NCI-H510A (cell line): ENCODE measurements at regions not wholly inside any gene's neighbourhood (a gene's known extent, or its start where the extent isn't known, plus 50 kb on each side); places are given as distances from the start of the nearest gene placed in this dataset.

Experiments used
- DNase-seq: peaks from one replicate; lab custom pipeline; 2025; lab: John Stamatoyannopoulos, UW

- peak; percentile 9 for DNase-seq
Measured at GRCh38 chr5:155839251-155840037, 487.5 kb upstream of the SGCD start.

DNA sequence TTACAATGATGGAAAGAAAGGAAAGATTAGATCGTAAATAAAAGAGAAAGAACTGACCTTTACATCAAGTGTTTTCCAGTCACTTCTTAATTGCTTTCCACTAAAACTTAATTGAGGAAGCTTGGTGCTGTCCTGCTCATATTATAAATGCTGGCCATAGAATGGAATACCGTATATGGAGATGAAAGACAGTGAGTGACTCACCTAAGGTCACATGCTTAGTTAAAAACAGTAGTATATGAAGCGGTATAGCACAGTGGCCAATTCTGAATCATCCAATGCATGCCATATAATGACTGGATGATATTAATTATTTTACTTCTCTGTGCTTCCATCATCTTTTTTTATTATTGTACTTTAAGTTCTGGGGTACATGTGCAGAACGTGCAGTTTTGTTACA lies 482.4 kb upstream of the SGCD start:
- DNase-seq: no peak

- DNase-seq: peak; percentile 17
Measured at GRCh38 chr5:155850370-155850769, 476.6 kb upstream of the SGCD start.

DNA sequence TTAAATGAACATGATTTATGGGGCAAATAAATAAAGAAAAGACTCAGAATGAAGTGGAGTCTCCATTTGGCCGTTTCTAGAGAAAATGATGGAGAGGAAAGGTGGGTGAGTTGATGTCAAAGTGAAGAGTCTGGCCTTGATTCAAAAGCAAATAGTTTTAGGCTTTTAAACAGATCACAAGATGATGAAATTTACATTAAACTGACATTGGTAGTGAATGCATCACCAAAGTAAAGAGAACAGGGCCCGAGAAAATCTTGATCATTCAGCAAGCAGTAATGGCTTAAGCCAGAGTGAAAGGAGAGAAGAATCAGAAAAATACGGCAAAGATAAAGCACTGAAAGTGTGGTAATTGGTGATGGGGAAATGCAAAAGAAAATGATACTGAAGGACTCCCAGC lies 460.0 kb upstream of the SGCD start:
- DNase-seq: no peak

DNA sequence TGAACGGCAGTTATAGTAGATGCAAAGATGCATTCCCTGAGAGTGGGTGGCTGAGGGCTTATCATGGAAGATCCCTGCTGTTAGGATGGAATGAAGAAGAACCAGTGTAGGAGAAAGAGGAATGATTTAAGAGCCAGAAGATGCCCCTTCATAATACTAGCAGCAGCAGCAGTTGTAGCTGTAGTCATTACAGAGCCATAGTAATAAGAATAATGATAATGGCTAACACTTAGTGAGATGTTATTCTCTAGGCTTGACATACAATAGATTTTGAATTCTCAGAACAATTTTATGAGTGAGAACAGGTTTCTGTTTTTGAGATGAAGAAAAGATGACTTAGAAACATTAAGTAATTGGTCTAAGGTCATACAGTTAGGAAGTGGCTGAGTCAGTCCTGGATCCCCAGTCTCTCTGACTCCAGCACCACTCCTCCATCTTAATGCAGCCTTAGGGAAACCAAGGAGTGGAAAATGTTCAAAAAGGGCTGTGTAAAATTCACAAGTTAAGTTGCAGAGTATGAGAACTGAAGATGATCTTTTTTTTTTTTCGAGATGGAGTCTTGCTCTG lies 459.4 kb upstream of the SGCD start:
- DNase-seq: no peak

DNA sequence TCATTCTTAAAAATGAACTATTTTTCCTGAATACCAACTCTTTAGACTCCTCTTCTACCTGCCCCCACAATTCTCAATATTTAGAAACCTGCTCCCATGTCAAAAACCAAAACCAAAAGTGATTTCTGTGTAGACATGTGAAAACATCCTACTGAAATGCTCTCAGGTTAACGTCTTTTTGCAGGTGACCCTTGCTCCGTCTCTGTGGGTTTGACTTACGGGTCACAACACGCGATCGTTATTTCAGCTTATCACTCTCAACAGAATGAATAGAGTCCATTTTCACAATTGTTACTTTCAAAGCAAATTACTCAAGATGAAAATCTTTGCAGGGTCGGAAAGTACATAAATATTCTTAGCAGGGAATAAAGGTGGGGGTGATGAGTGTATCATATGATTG lies 456.3 kb upstream of the SGCD start:
- no peak for DNase-seq

DNA sequence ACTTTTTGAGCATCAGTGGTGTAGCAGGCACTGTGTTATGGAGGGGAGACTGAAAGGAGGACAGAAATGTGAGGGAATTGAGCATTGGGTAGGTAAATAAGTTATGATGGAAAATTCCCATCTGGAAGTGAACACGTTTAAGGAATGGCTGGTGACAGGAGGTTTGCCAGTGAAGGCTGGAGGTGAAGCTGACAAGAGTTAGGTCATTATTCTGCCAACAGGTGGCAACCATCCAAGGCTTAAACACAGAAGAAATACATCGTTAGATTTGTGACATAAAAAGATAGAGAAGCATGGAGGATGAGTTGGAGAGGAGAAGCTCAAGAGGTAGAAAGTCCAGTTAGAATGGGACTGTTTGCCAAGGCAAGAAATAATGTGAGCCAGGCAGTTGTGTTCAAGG lies 455.3 kb upstream of the SGCD start:
- DNase-seq: no peak

DNA sequence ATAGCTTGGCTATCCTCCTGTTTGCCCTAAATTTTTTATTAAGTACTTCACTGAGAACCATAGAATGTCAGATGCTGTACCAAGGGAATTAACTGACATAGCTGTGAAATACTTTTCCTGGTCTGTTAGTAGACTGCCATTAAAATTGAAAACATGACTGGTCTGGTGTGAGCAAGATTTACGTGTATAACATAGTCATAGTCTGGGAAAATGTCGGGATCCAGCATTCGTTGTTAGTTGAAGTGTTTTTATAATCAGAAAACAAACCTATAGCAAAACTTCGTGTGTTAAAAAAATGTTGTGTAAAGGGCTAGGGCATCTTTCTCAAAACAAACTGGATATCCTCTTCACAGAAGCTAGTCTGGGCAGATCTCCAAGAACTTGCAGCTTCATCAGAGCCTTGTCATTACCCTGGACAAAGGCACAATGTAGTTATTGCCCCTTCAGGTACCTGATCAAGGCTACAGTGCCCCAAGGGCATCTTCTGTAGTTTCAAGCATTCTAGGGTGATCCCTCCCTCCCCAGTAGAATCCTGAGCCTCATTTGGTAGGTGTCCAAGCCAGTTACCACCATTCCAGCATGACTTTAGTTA lies 454.2 kb upstream of the SGCD start:
- no peak for DNase-seq

DNA sequence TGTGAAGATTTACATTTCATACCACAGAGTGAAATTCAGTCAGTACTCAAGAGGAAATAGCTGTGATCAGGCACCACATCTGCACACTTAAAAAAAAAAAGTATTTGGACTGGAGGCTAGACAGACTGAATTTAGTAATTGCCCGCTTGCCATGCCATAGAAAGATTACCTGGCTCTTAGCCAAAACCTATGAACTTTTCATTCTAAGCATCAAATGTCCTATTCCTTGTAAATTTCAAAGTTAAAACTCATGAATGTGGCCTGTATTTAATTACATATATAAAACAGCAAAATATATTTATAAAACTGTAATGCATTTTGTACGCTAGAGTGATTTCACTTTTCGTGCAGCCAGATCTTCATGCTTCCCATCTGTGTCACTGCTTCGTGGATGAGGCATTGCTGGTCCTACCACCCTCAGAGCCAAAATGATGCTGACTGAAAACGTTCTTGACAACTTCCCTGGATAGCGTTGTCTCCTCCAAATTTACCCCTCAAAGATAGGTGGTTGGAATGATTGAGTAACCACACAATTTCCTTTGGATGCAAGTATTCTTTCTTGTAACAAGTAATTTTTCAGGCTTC lies 447.9 kb upstream of the SGCD start:
- DNase-seq: no peak

DNA sequence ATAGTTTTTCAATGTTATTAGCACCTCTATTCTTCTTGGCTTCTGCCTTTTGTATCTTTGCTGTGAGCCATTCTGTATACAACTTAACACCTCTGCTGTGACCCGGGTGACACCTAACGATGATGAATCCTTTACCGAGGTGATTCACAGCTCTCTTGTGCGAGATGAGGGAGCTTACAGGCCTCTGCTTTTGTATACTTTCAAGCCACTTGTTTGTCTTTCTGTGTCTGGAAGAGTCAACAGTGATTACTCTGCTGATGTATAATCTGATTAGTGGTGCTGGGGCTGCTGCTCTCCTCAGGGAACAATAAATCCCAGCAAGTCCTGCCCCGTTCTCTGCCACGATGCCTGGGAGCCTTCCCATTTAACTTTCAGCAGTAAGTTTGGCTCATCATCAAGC lies 442.9 kb upstream of the SGCD start:
- no peak for DNase-seq

DNA sequence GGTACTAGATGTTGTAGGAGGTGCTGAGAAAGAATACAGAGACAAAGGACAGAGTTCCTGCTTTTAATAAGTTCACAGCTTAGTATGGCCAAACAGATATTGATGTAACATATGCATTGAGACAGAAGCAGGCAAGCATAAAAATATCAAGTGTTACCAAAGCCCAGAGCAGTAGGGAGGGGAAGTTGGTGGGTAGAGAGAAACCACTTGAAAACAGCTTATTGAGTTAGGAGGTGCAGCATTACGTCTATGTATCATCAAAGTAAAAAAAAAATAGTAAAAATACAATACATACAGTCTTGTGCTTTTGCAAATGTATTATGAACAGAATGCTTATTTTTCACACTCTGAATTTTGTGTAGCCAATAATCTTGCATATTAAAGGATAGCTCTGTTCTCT lies 441.8 kb upstream of the SGCD start:
- no peak for DNase-seq

- no peak for DNase-seq
Measured at GRCh38 chr5:155886311-155887031, 440.5 kb upstream of the SGCD start.

- DNase-seq: no peak
Measured at GRCh38 chr5:155895484-155895883, 431.5 kb upstream of the SGCD start.

- DNase-seq: no peak
Measured at GRCh38 chr5:155897761-155898160, 429.2 kb upstream of the SGCD start.

DNA sequence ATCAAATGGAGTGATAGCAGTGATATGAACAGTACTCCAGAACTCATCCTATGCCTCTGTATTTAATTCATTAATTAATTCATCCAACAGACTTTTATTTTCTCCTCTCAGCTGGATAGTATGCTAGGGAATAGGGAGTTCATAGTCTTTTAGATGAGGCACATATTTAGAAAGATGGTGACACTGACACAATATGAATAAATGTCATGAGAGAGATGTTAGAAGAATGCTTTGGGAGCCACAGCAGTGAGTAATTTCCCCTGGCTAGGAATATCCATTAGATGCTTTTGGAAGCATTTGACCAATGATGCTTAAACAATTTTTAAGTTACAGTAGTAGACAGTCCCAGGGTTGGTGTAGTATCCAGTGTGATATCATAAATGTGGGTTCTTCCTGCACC lies 428.7 kb upstream of the SGCD start:
- no peak for DNase-seq

GRCh38 chr5:155903791-155904190 lies 423.2 kb upstream of the SGCD start:
- no peak for DNase-seq

DNA sequence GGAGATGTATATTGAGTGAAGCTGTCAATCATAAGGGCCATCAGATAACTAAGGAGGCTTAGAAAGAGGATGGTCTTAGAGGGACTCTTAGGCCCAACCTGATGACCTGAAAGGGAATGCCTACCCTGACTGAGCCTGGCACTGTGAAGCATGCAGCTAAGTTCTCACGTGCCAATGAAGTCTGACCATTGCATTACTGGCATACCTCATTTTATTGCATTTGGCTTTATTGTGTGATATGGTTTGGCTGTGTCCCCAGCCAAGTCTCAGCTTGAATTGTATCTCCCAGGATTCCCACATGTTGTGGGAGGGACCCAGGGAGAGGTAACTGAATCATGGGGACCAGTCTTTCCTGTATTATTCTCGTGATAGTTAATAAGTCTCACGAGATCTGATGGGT lies 421.6 kb upstream of the SGCD start:
- DNase-seq: no peak

GRCh38 chr5:155906046-155906445 lies 420.9 kb upstream of the SGCD start:
- no peak for DNase-seq

DNA sequence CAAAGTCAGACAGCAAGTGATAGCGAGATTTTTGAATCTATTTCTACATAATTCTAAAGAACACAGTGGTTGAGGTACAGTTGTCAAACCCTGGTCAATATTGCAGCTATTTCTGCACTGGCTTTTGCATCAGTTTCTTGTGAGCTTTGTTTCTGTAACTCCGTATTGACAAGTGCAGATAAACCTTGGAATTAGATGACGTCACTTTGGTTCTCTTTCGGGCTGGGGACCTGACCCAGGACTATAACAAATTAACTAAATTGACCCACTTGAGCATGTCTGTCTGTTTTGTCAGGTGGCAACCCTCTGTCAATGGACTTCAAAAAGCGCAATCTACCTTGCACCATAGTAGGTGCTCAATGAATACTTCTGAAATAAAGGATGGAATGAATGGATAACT lies 418.4 kb upstream of the SGCD start:
- DNase-seq: no peak

GRCh38 chr5:155912291-155912690 lies 414.7 kb upstream of the SGCD start:
- DNase-seq: no peak

GRCh38 chr5:155914766-155915165 lies 412.2 kb upstream of the SGCD start:
- DNase-seq: no peak

- DNase-seq: no peak
Measured at GRCh38 chr5:155915601-155916000, 411.4 kb upstream of the SGCD start.

DNA sequence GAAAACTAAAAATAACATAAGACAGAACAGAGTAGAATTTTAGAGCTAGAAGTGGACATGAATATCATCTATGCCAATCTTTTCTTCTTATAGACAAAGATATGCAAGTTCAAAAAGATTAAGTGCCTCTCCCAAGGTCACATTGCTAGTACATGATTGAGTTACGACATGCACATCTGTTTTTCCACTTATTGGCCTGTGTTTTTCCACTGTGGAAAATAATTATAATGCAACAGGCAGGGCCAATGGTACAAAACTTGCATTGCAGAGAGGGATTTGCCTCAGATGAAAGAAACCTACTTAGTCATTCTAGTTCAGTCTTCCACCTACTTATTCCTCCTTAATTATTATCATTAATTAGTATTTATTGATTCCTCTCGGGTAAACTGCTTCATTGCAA lies 407.8 kb upstream of the SGCD start:
- DNase-seq: no peak
